ENCODE measurements at regions not wholly inside any gene's neighbourhood (a gene's known extent, or its start where the extent isn't known, plus 50 kb on each side); places are given as distances from the start of the nearest gene placed in this dataset.

- TF ChIP-seq POLR2AphosphoS5 (IDR thresholded peaks at IDR 0.05; ENCODE audit: borderline replicate concordance, low read depth, low read length) (no peak), EZH2 (IDR thresholded peaks at IDR 0.05) (no peak), FOXP2 (optimal IDR thresholded peaks at IDR 0.05; ENCODE audit: control extremely low read depth, extremely low read length, insufficient read depth) (no peak)
- no peak overlapping the region for H3K27ac ChIP-seq
- no peaks in the 10 kb centered on the region for H3K9me3 ChIP-seq (ENCODE audit: low read depth, low read length)
- no peak for DNase-seq (ENCODE audit: low read depth, low spot score)
- no peaks in the 10 kb centered on the region for H3K36me3 ChIP-seq (ENCODE audit: insufficient read depth, low read length)
- H3K9ac ChIP-seq (ENCODE audit: insufficient read length) = no peak overlapping the region
- no peak overlapping the region for H3K4me3 ChIP-seq
Measured at GRCh38 chr5:133801955-133802751, 166.3 kb downstream of the C5orf15 start.

- Histone ChIP-seq H3K27ac (no peak overlapping the region), H3K4me3 (no peak overlapping the region), H3K36me3 (ENCODE audit: insufficient read depth, low read length) (no peaks in the 10 kb centered on the region), H3K9ac (ENCODE audit: insufficient read length) (no peak overlapping the region), H3K9me3 (ENCODE audit: low read depth, low read length) (no peaks in the 10 kb centered on the region)
- no peak for DNase-seq (ENCODE audit: low read depth, low spot score)
- no peak for TF ChIP-seq FOXP2 (optimal IDR thresholded peaks at IDR 0.05; ENCODE audit: control extremely low read depth, extremely low read length, insufficient read depth)
- TF ChIP-seq POLR2AphosphoS5 (IDR thresholded peaks at IDR 0.05; ENCODE audit: borderline replicate concordance, low read depth, low read length) = no peak
- no peak for TF ChIP-seq EZH2 (IDR thresholded peaks at IDR 0.05)
Measured at GRCh38 chr5:133801431-133801830, 167.0 kb downstream of the C5orf15 start.

DNA sequence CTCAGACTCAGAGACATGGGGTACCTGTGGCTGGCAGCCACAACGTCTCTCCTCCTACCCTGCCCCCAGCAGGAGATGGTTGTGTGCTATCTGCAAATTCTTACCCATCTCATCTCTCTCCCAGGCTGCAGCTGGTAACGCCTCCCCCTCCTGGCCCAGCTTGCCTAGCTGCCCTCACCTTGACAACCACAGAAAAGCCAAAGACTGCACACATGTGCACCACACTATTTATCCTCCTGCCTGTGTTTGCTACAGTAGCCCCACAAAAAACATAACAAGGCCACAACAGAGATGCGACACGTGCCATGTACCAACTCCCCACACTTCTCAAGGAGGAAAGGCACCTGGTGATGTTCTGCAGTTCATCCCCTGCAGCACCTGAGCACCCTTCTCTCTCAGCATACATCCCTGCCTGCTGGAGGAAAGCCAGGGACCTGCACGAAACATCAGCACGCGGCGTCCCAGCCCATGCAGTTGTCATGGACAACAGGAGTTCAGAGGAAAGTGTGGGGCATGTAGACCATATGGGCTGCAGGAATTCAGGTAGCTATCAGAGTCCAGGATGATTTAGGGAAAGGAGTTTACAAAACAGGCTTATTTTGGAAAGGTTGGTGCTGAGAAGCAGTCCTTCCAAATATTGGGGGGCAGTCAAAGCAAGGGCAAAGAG, 168.7 kb downstream of the C5orf15 start:
- Histone ChIP-seq H3K27ac (no peak overlapping the region), H3K9ac (ENCODE audit: insufficient read length) (no peak overlapping the region), H3K36me3 (ENCODE audit: insufficient read depth, low read length) (no peaks in the 10 kb centered on the region), H3K4me3 (no peak overlapping the region), H3K9me3 (ENCODE audit: low read depth, low read length) (no peaks in the 10 kb centered on the region)
- DNase-seq (ENCODE audit: low read depth, low spot score) = no peak
- TF ChIP-seq FOXP2 (optimal IDR thresholded peaks at IDR 0.05; ENCODE audit: control extremely low read depth, extremely low read length, insufficient read depth) (no peak), EZH2 (IDR thresholded peaks at IDR 0.05) (no peak), POLR2AphosphoS5 (IDR thresholded peaks at IDR 0.05; ENCODE audit: borderline replicate concordance, low read depth, low read length) (no peak)

GRCh38 chr5:133797167-133797566, 171.3 kb downstream of the C5orf15 start:
- Histone ChIP-seq H3K9me3 (ENCODE audit: low read depth, low read length) (no peaks in the 10 kb centered on the region), H3K9ac (ENCODE audit: insufficient read length) (no peak overlapping the region), H3K36me3 (ENCODE audit: insufficient read depth, low read length) (no peaks in the 10 kb centered on the region), H3K4me3 (no peak overlapping the region), H3K27ac (no peak overlapping the region)
- TF ChIP-seq EZH2 (IDR thresholded peaks at IDR 0.05) = no peak
- TF ChIP-seq POLR2AphosphoS5 (IDR thresholded peaks at IDR 0.05; ENCODE audit: borderline replicate concordance, low read depth, low read length) = no peak
- no peak for TF ChIP-seq FOXP2 (optimal IDR thresholded peaks at IDR 0.05; ENCODE audit: control extremely low read depth, extremely low read length, insufficient read depth)
- DNase-seq (ENCODE audit: low read depth, low spot score) = no peak

DNA sequence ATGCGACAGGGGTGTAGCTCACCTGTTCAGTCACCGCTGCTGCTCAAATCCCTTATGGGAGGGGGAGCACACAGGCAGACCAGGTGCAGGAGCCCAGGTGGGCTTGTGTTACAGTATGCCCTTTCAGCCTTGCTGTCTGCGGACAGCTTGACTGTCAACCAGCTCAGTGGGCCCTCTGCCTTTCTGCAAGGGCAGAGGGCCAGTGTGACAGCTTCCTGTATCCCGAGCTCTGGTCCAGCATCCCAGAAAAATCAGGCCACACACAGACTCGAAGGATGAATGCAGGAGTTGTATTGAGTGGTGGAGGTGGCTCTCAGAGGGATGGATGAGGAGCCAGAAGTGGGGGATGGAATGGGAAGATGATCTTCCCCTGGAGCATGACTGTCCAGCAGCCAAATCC, 172.2 kb downstream of the C5orf15 start:
- Histone ChIP-seq H3K27ac (no peak overlapping the region), H3K9me3 (ENCODE audit: low read depth, low read length) (no peaks in the 10 kb centered on the region), H3K4me3 (no peak overlapping the region), H3K9ac (ENCODE audit: insufficient read length) (no peak overlapping the region), H3K36me3 (ENCODE audit: insufficient read depth, low read length) (no peaks in the 10 kb centered on the region)
- no peak for TF ChIP-seq FOXP2 (optimal IDR thresholded peaks at IDR 0.05; ENCODE audit: control extremely low read depth, extremely low read length, insufficient read depth)
- TF ChIP-seq POLR2AphosphoS5 (IDR thresholded peaks at IDR 0.05; ENCODE audit: borderline replicate concordance, low read depth, low read length) = no peak
- TF ChIP-seq EZH2 (IDR thresholded peaks at IDR 0.05) = no peak
- DNase-seq (ENCODE audit: low read depth, low spot score) = no peak

- Histone ChIP-seq H3K36me3 (ENCODE audit: insufficient read depth, low read length) (no peaks in the 10 kb centered on the region), H3K27ac (no peak overlapping the region), H3K4me3 (no peak overlapping the region), H3K9ac (ENCODE audit: insufficient read length) (no peak overlapping the region), H3K9me3 (ENCODE audit: low read depth, low read length) (no peaks in the 10 kb centered on the region)
- TF ChIP-seq POLR2AphosphoS5 (IDR thresholded peaks at IDR 0.05; ENCODE audit: borderline replicate concordance, low read depth, low read length) (no peak), FOXP2 (optimal IDR thresholded peaks at IDR 0.05; ENCODE audit: control extremely low read depth, extremely low read length, insufficient read depth) (no peak), EZH2 (IDR thresholded peaks at IDR 0.05) (no peak)
- DNase-seq (ENCODE audit: low read depth, low spot score) = no peak
Measured at GRCh38 chr5:133794771-133795415, 173.5 kb downstream of the C5orf15 start.

- DNase-seq (ENCODE audit: low read depth, low spot score) = no peak
- no peak overlapping the region for H3K4me3 ChIP-seq
- H3K9ac ChIP-seq (ENCODE audit: insufficient read length) = no peak overlapping the region
- no peaks in the 10 kb centered on the region for H3K9me3 ChIP-seq (ENCODE audit: low read depth, low read length)
- H3K36me3 ChIP-seq (ENCODE audit: insufficient read depth, low read length) = no peaks in the 10 kb centered on the region
- H3K27ac ChIP-seq = no peak overlapping the region
- TF ChIP-seq FOXP2 (optimal IDR thresholded peaks at IDR 0.05; ENCODE audit: control extremely low read depth, extremely low read length, insufficient read depth) (no peak), POLR2AphosphoS5 (IDR thresholded peaks at IDR 0.05; ENCODE audit: borderline replicate concordance, low read depth, low read length) (no peak), EZH2 (IDR thresholded peaks at IDR 0.05) (no peak)
Measured at GRCh38 chr5:133793756-133794465, 174.5 kb downstream of the C5orf15 start.

DNA sequence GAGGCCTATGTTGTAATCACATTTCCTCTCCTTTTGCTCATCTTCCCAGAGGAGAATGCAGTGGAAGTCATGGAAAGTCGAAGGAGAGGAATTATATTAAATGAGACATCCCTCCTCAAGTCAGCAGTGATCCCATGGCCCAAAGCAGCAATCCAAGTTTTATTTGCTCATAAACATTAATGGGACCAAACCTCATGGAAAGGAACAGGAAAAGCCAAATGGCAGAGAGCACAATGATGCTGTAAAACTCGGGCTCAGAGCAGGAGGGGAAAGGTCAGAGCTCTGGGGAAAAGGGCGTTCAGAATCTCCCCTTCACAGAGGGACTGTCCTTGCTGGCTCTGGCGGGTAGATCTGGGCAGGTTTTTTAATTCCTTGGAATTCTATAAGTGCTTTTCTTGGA, 175.8 kb downstream of the C5orf15 start:
- no peak overlapping the region for H3K9ac ChIP-seq (ENCODE audit: insufficient read length)
- H3K4me3 ChIP-seq = no peak overlapping the region
- DNase-seq (ENCODE audit: low read depth, low spot score) = no peak
- H3K36me3 ChIP-seq (ENCODE audit: insufficient read depth, low read length) = no peaks in the 10 kb centered on the region
- no peak overlapping the region for H3K27ac ChIP-seq
- H3K9me3 ChIP-seq (ENCODE audit: low read depth, low read length) = no peaks in the 10 kb centered on the region
- no peak for TF ChIP-seq POLR2AphosphoS5 (IDR thresholded peaks at IDR 0.05; ENCODE audit: borderline replicate concordance, low read depth, low read length)
- TF ChIP-seq EZH2 (IDR thresholded peaks at IDR 0.05) = no peak
- no peak for TF ChIP-seq FOXP2 (optimal IDR thresholded peaks at IDR 0.05; ENCODE audit: control extremely low read depth, extremely low read length, insufficient read depth)
